GM19467 (cell line): ENCODE measurements at regions not wholly inside any gene's neighbourhood (a gene's known extent, or its start where the extent isn't known, plus 50 kb on each side); places are given as distances from the start of the nearest gene placed in this dataset.

Experiments
- ATAC-seq: cut with Tn5 transposase; IDR thresholded peaks from one replicate; pipeline ENCODE4 v1.9.1; 2021; ENCODE audit warnings: mild to moderate bottlenecking, moderate library complexity; ENCODE audit not compliant: unreplicated experiment

GRCh38 chr6:169048185-169048864 lies 205.3 kb downstream of the THBS2 start:
- ATAC-seq, result no peak

- ATAC-seq, result no peak
Measured at GRCh38 chr6:169047345-169047744, 206.3 kb downstream of the THBS2 start.

- no peak for ATAC-seq
Measured at GRCh38 chr6:169046483-169047192, 207.0 kb downstream of the THBS2 start.

DNA sequence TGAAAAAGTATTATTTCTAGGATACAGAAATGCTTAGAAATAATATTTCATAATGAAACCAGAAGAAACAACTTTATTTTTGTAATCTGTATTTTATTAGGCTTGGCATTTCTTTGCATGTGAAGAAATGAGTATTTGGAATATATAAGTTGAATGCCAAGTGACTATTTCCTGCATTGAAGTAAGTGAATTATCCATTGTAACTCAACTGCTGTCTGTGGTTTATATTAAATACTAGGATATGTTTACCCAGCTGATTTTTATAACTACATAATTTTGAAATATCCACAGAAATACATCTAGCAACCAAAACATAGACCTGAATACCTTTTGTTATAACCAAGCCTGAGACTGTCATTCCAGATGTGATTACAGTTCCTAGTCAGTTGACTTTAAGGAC lies 207.6 kb downstream of the THBS2 start:
- no peak for ATAC-seq

DNA sequence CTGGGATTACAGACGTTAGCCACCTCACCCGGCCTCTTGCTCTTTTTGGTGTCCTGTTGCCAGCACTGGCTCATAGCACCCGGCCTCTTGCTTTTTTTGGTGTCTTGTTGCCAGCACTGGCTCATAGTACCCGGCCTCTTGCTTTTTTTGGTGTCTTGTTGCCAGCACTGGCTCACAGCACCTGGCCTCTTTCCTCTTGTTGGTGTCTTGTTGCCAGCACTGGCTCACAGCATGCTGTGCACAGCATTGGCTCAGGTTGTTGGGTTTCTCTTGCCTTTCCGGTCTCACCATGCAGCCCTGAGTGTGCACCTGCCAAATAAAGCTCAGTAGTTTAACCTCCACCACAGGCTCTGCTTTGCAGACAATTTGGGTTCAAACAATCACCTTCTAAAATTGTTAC lies 208.2 kb downstream of the THBS2 start:
- ATAC-seq, result no peak

DNA sequence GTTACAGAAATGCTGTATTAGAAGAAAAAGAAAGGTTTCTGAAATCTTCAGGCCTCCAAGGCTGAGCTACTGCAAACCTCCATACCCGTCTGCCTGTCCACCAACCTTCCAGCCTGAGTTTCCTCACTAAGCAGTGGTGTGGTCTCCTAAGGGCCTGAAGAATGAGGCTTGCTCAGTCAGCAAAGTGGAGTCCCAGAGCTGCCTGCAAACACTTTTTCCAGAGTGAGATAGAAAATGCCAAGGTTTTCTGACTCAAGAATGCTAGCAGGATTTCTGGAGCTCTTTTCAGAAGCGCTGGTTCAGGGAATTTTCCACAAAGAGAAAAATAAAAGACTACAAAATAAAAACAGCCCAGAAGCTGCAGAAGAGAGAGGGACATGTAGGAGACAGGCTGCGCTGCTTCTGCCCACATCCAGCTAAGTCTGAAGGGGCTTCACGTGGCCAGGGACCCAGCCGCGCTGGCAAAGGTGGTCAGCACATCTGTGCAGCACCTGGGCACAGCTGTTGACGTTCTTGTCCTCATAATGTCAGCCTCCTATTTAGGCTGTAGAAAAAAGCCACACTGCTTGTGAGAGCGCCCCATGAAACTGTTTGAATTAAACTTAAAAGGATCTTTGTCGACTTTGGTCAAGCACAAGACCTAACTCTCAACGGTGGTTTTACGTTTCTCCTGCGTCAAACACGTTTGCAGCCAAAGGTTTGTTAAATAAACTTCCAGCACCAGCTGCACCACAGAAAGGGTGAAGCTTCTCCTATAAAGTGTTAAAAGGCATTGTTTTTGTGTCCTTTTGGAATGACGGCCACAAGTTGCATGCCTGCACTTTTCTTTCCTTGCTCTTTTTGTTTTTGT lies 209.0 kb downstream of the THBS2 start:
- no peak for ATAC-seq

DNA sequence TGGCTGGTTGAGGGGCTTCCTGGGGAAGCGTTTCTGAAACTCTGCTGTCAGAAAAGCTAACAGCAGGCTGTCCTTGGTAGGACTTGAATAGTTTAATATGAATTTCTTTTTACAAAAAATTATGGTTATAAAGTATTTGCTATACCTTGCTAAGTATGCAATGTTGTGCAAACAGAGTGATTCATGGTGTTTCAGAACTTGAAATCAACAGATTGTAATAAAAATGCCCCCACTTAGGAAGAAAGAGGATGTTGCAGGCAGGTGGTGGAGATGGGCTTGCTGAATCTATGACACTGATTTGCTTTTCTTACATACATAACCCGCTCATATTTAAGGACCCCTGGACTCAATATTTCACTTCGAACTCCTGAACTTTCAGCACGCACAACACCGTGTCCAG lies 211.6 kb downstream of the THBS2 start:
- no peak for ATAC-seq

DNA sequence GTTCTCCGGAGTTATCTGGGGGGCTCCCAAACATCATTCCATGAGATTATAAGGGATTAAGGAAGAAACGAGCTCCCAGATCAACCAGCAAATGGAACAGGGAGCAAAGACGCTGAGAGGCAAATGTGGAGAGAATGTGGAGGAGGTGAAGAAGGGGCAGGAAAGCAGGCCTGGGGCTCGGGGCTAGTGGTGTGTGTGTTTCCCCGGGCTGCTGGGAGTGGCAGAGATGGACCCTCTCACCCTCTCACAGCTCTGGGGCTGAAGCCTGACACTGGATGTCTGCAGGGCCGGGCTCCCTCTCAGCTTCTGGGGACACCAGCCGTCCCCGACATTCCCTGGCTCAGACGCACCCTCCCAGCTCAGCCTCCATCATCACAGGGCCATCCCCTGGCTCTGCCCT lies 212.6 kb downstream of the THBS2 start:
- ATAC-seq, result no peak

GRCh38 chr6:169038691-169039090 lies 215.0 kb downstream of the THBS2 start:
- no peak for ATAC-seq

GRCh38 chr6:169035385-169036240 lies 218.0 kb downstream of the THBS2 start:
- ATAC-seq, result no peak

DNA sequence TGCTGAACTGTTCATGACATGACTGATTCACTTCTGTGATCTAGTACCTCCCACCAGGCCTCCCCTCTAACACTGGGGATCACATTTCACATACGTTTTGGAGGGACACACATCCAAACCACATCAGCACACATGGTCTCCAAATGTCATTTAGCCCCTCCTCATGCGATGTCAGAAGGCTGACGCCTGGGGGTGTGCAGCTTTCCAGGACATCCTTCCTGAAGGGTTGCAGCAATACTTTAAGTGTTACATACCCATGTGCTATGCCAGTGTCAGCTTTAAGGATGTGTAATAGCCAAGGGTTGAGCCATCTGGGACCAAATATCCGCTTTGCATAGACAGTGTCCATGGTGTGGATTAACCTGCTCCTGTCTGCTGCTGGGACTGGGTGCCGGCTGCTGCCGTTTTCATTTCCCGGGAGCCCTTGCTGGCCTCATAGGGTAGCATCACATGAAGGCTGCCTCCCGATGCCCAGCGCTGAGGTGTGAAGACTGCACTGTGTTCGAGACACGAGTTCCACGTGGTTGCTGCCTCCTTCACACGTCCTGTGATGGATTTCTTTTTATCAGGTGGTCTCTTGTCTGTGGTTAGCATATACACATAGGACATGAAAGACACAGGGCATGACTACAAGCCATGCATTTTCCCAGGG lies 219.0 kb downstream of the THBS2 start:
- no peak for ATAC-seq

GRCh38 chr6:169029861-169030260 lies 223.8 kb downstream of the THBS2 start:
- ATAC-seq, result no peak

- ATAC-seq, result no peak
Measured at GRCh38 chr6:169028343-169028742, 225.3 kb downstream of the THBS2 start.

DNA sequence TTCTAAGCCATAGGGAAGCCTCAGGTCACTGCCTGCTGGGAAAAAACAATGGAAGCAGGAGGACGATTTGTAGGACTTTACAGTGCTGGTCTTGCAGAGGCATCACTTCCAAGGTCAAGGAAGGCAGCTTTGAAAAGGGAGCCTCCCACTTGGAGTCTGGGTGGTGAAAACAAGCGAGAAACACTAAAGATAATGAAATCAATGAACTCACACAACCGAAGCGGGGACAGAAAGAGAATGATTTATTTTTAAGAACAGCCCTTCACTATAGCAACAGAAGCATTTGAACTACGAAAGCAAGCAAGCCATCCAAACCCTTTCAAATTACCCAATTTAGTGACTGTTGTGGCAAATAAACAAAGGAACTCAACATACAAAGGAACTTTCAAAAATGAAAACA lies 227.5 kb downstream of the THBS2 start:
- ATAC-seq, result no peak

DNA sequence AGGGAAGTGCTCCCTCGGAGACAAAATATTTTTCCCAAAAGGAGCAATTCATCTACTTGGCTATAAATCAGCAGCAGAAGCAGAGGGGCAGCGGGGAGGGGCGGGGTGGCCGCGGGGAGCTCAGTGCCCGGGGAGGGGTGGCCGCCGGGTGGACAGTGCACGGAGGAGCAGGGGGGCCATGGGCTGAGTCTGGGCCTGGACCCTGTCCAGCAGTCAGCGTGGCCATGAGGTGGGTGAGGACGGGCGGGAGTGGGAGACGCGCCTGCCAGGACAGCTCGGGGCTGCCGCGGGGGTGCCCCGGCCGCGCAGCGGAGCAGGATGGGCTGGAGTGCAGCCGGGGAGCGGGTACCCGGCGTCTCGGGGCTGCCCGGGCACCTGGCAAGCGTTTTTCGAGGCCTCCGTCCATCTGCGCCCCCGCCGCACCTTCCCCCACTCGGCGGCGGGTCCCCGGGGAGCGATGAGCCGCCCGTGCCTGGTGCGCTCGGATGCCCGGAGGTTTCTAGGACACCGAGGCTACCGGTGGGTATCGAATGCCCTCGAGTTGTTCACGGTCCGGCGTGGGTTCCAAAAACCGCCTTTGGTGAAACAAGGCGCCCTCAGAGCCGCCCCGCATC lies 229.5 kb downstream of the THBS2 start:
- ATAC-seq, result no peak

DNA sequence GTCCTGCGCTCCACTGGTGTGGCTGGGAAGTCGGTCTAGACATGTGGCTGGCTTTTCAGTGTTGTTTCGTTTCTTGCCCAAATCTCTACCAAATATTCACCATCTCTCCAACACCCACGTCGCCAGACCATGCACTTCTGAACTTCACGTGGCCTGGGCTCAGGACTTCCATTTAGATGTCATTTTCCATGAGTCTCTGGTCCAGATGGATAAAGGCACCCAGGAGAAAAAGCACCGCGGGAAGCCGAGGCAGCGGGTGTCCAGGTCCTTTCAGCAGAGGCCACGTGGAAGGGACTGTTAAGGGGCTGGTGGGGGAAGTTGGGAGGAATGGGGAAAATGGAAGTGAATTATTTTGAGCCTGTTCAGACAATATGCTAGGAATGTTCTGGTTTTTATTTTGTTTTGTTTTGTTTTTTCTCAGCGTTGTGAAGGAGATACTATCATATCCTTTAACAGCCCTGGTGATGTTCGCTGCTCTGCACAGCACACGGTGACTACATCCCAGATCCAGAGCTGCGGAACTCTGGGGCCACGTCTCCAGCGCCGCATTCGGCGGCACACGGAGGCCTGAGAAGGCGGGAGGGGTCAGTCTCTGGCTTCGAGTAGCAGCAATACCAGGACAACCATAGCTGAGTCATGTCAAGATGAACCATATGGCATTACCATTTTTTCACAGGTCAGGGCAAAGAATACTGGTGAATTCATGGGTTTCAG lies 230.3 kb downstream of the THBS2 start:
- ATAC-seq, result no peak

DNA sequence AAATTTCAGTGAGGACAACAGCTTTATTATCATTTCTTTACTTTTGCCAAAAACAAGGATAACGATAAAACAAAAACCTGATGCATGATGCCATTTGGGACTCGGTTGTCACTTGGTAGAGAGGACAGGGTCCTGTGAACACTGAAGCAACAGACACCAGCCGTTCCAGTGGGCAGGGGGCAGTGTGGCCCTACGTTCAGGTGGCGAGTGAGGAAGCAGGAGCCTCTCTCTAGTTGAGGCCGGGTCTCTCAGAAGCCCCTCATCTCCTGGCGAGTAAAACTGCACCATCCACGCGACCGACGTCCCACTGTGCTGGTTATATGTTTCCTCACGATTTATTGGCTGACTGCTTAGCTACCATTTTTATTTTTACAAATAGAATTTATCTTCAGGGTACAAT lies 231.6 kb downstream of the THBS2 start:
- ATAC-seq, result no peak

- no peak for ATAC-seq
Measured at GRCh38 chr6:169020821-169021220, 232.8 kb downstream of the THBS2 start.

DNA sequence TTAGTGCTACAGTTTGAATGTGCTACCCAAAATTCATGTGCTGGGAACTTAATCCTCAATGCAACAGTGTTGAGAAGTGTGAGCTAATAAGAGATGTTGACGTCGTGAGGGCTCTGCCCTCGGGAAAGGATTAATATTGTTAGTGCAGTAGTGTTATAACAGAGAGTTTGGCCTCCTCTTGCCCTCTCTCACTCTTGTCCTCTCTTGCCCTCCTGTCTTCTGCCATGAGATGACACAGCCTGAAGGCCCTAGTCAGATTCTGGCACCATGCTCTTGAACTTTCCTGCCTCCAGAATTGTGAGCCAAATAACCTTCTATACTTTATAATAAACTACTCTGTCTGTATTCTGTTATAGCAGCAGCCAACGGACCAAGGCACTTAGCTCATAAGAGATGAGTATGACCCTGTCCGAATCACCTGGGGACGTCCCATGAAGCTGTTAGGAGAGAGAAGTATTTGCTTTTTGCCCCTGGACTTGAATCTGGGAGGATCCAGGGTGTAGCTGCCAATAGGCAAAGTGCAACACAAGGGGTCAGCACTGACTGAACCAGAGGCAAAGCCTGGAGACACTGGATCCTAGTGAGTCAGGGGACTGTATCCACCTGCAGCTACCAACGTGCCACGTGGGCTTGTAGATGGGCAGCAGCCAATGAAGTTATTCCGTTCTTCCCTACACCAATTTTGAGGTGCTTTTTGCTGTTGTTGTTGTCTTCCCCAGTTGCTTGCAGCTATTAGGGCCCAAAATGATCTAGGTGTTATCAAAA lies 233.7 kb downstream of the THBS2 start:
- no peak for ATAC-seq
